Activated T-cell treated with anti-CD3 and anti-CD28 coated beads, Interleukin-2, amount 50 U/mL, for 72 hours (primary cell): ENCODE measurements at regions not wholly inside any gene's neighbourhood (a gene's known extent, or its start where the extent isn't known, plus 50 kb on each side); places are given as distances from the start of the nearest gene placed in this dataset.
"Not testable (repeated sequence)": the region's sequence is repeated elsewhere in the genome, so short reads cannot be mapped to it uniquely, and the experiment has no call there.

ENCODE experiments used
- ATAC-seq, 2 donors: fragments of 150-1000 bp; cut with Tn5 transposase; replicated peaks in 1 of 2; 2 replicates each; pipeline ENCODE4 v1.10.0; 2021; ENCODE audit warnings: moderate library complexity in 2 of 2, mild to moderate bottlenecking in 1 of 2
- DNase-seq, 2 donors: peaks; one replicate each; pipeline ENCODE4 v3.0.0; 2021 to 2022; ENCODE audit warnings: mixed read lengths in 1 of 2
- H3K27ac Mint-ChIP-seq: one replicate; pipeline ENCODE4 v1.8.0; 2022; ENCODE audit warnings: mild to moderate bottlenecking, moderate library complexity, mixed read lengths
- H3K27me3 Mint-ChIP-seq: one replicate; pipeline ENCODE4 v1.8.0; 2022; ENCODE audit warnings: low read depth, mixed read lengths
- H3K36me3 Mint-ChIP-seq, 2 donors: one replicate each; pipeline ENCODE4 v1.8.0; 2022; ENCODE audit warnings: mixed read lengths in 2 of 2, mild to moderate bottlenecking in 1 of 2; ENCODE audit not compliant: insufficient read depth in 2 of 2
- H3K4me1 Mint-ChIP-seq: one replicate; pipeline ENCODE4 v1.8.0; 2022; ENCODE audit warnings: low read depth, mixed read lengths
- H3K4me3 Mint-ChIP-seq, 2 donors: one replicate each; pipeline ENCODE4 v1.8.0; 2022; ENCODE audit warnings: mild to moderate bottlenecking in 2 of 2, mixed read lengths in 2 of 2, moderate library complexity in 2 of 2
- H3K9me3 Mint-ChIP-seq, 2 donors: one replicate each; pipeline ENCODE4 v1.8.0; 2022; ENCODE audit warnings: mixed read lengths in 2 of 2

DNA sequence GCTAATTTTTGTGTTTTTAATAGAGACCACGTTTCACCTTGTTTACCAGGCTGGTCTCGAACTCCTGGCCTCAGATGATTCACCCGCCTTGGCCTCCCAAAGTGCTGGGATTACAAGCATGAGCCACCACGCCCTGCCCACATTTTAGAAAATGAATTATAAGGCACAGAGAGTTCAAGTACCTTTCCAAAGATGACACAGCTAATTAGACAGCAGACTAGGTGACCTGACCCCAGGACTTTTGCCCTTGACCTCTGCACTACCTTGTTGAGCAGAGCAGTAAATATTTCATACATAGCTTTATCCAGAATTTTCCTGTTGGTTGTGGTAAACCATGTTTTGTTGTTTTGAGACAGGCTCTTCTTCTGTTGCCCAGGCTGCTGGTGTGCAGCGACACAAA, 131.3 kb upstream of the KCTD7 start:
- Mint-ChIP-seq H3K36me3 (peaks cover 1 to 2% of the 10 kb centered on the region in 2 donors), H3K27ac (no peak overlapping the region), H3K27me3 (no peaks in the 10 kb centered on the region), H3K4me1 (peaks cover 15% of the 10 kb centered on the region), H3K4me3 (no peak overlapping the region), H3K9me3 (no peaks in the 10 kb centered on the region)
- DNase-seq (no peak), ATAC-seq (no peak)

DNA sequence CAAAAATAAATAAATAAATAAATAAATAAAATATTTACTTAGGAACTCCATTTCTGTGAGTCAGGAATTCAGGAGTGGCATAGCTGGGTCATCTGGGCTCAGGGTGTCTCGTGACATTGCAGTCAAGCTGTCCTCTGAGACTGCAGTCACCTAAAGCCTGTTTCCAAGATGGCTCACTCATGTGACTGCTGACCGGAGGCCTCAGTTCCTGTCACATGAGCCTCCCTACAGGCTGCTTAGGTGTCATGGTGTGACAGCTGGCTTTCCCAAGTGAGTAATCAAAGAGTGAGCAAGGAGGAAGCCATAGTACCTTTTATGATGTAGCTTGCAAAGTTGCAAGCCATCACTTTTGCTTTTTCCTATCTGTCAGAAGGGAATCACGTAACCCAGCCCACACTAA, 128.6 kb upstream of the KCTD7 start:
- H3K4me3 Mint-ChIP-seq: no peak overlapping the region
- peaks cover 4% of the 10 kb centered on the region for H3K4me1 Mint-ChIP-seq
- ATAC-seq (peak; percentile 72 to 90), DNase-seq (no peak)
- no peak overlapping the region for H3K27ac Mint-ChIP-seq
- H3K27me3 Mint-ChIP-seq: peaks cover 6% of the 10 kb centered on the region
- H3K36me3 Mint-ChIP-seq: peaks cover 0 to 1% of the 10 kb centered on the region in 2 donors
- no peaks in the 10 kb centered on the region for H3K9me3 Mint-ChIP-seq

DNA sequence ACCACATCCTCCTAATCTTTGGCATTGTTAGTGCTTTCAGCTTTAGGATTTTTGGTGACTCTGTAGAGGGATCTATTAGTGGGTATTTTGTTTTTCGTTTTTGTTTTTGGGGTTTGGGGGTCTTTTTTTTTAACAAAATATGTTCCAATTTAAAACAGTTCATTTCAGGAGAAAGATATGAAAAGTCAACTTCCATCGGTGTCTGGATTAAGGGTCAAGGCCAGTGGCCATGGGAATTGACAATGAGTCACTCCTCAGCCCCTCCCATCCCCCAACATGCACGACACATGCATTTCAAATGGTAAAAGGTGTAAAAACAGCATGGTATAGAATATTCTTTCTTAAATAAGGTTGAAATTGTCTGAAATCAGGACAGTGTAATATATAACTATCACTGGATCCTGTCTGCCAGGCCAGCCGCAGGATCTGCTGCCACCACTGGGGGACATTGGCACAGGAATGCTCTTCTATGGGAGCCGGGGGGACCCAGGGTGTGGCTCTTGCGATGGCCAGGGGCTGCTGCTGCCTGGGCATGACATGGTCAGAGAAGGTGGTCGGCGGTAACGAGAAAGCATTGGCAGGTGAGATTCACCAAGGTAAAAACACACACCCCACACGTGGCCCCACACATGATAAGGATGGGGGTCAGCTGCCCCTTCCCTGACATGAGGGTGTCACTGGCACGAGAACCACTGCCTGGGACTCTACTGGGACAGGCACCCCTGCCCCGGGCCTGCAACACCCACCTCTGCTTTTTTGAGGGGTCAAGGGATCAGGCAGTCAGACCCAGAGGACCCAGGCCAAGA, 126.2 kb upstream of the KCTD7 start:
- ATAC-seq: no peak
- Mint-ChIP-seq H3K4me1 (peaks cover 10% of the 10 kb centered on the region), H3K27me3 (peaks cover 10% of the 10 kb centered on the region), H3K4me3 (no peak overlapping the region), H3K27ac (no peak overlapping the region), H3K36me3 (no peaks in the 10 kb centered on the region), H3K9me3 (no peaks in the 10 kb centered on the region)
- DNase-seq: no peak

GRCh38 chr7:66503036-66503370, 125.7 kb upstream of the KCTD7 start:
- ATAC-seq (no peak), DNase-seq (no peak)
- Mint-ChIP-seq H3K4me1 (peaks cover 10% of the 10 kb centered on the region), H3K36me3 (no peaks in the 10 kb centered on the region), H3K4me3 (no peak overlapping the region), H3K27ac (no peak overlapping the region), H3K9me3 (no peaks in the 10 kb centered on the region), H3K27me3 (peaks cover 10% of the 10 kb centered on the region)

DNA sequence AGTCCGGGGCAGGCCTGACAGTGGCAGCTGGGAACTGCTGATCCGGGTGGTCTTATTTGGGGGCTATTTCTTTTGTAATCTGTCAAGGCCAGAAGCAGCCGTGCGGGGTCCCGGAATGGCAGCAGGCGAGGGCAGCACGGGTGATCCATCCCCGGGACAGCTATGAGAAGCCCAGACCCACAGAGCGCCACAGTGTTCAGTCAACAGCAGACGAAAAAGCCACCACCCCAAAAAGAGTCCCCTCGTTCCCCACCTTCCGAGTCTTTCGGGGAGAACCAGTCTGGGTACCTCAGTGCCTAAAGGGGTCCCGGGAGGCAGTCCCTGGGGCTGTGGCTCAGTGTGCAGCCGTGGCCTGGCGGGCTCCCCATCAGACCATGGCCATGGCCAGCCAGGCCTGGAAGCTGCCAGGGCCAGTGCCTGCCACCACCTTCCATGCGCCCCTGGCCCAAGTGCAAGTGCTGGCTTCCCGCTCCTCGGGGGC, 125.1 kb upstream of the KCTD7 start:
- Mint-ChIP-seq H3K4me1 (peaks cover 10% of the 10 kb centered on the region), H3K27ac (no peak overlapping the region), H3K9me3 (no peaks in the 10 kb centered on the region), H3K4me3 (no peak overlapping the region), H3K36me3 (no peaks in the 10 kb centered on the region), H3K27me3 (peaks cover 14% of the 10 kb centered on the region)
- ATAC-seq: peak in 1 of 2 donors; percentile 12
- no peak for DNase-seq

GRCh38 chr7:66504131-66504530, 124.5 kb upstream of the KCTD7 start:
- peaks cover 17% of the 10 kb centered on the region for H3K27me3 Mint-ChIP-seq
- H3K4me3 Mint-ChIP-seq: no peak overlapping the region
- no peak overlapping the region for H3K27ac Mint-ChIP-seq
- H3K36me3 Mint-ChIP-seq: no peaks in the 10 kb centered on the region
- peak in 1 of 2 donors; percentile 10 for ATAC-seq
- peaks cover 10% of the 10 kb centered on the region for H3K4me1 Mint-ChIP-seq
- no peak for DNase-seq
- no peaks in the 10 kb centered on the region for H3K9me3 Mint-ChIP-seq

DNA sequence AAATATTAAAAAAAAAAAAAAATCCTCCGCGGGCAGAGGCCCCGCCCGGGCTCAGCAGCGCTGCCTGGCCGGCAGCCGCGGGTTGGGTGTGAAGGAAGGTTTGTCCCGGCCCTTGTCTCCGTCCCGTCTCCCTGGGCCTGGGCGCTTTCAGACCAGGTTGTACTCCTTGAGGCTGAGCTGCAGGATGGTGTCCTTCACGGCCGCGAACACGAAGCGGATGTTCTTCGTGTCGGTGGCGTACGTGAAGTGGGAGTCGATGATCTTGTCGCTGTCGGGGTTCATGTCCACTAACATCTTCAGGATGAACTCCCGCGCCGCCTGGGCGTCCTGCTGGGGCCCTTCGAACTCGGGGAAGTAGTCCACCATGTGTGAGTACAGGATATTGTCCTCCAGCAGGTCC, 123.7 kb upstream of the KCTD7 start:
- no peak for ATAC-seq
- peaks cover 10% of the 10 kb centered on the region for H3K4me1 Mint-ChIP-seq
- DNase-seq: no peak
- peak overlapping the region in 1 of 2 donors; percentile 36 for H3K4me3 Mint-ChIP-seq
- no peaks in the 10 kb centered on the region for H3K36me3 Mint-ChIP-seq
- H3K27ac Mint-ChIP-seq: no peak overlapping the region
- H3K27me3 Mint-ChIP-seq: peaks cover 17% of the 10 kb centered on the region
- H3K9me3 Mint-ChIP-seq: no peaks in the 10 kb centered on the region

DNA sequence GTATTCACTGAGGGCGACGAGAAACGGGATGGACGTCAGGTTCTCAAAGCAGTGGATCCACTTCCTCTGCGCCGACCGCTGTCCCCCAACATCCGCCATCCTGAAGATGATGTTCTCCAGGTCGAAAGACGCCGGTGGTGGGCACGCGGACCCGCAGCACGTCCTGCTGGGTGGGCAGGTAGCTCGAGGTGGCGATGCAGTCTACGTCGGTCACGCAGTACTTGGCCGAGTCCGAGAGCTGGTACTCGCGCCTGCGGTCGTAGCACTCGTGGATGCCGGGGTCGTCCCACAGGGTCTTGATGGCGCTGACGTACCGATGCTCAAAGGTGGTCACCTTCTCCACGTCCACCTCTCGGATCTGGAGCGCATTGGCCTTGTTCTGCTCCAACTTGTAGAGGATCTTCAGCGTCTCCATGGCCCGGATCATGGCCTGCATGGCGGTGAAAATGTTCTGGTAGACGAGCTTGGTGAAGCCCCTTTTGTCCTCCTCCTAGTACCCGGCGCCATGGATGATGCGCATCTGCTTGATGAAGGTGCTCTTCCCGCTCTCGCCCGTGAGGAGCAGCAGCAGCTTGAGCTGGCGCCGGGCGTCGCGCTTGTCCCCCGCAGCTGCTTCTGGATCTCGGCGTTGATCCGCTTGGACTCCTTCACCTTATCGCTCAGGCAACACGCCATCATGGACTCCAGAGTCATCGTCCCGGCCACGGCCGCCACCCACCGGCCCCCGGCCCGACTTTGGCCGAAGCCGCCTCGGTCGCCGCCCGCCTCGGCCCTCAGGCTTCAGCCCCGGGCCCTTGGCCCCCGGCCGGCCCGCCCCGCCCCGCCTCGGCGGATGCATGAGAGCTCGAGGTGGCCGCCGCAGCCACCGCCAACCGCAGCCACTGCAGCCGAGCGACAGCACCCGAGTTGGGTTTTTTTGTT, 122.9 kb upstream of the KCTD7 start:
- peaks cover 17% of the 10 kb centered on the region for H3K27me3 Mint-ChIP-seq
- H3K36me3 Mint-ChIP-seq: no peaks in the 10 kb centered on the region
- peak; percentile 47 to 58 for DNase-seq
- no peaks in the 10 kb centered on the region for H3K9me3 Mint-ChIP-seq
- H3K4me3 Mint-ChIP-seq: peak overlapping the region; percentile 66 to 67
- no peak overlapping the region for H3K27ac Mint-ChIP-seq
- H3K4me1 Mint-ChIP-seq: peaks cover 6% of the 10 kb centered on the region
- ATAC-seq: peak; percentile 74 to 77

- not testable (repeated sequence) for ATAC-seq, H3K27ac Mint-ChIP-seq, DNase-seq, H3K9me3 Mint-ChIP-seq, H3K4me1 Mint-ChIP-seq, H3K36me3 Mint-ChIP-seq
- Mint-ChIP-seq H3K27me3 (peaks cover 17% of the 10 kb centered on the region), H3K4me3 (peak overlapping the region; percentile 66 to 67)
Measured at GRCh38 chr7:66506703-66507102, 122.0 kb upstream of the KCTD7 start.

GRCh38 chr7:66507764-66508296, 120.9 kb upstream of the KCTD7 start:
- DNase-seq: no peak
- H3K36me3 Mint-ChIP-seq: no peaks in the 10 kb centered on the region
- H3K27me3 Mint-ChIP-seq: peaks cover 17% of the 10 kb centered on the region
- H3K9me3 Mint-ChIP-seq: no peaks in the 10 kb centered on the region
- H3K27ac Mint-ChIP-seq: no peak overlapping the region
- H3K4me1 Mint-ChIP-seq: peaks cover 6% of the 10 kb centered on the region
- no peak for ATAC-seq
- H3K4me3 Mint-ChIP-seq: no peak overlapping the region

- peaks cover 6% of the 10 kb centered on the region for H3K4me1 Mint-ChIP-seq
- H3K27me3 Mint-ChIP-seq: peaks cover 17% of the 10 kb centered on the region
Measured at GRCh38 chr7:66508431-66508830, 120.2 kb upstream of the KCTD7 start.

DNA sequence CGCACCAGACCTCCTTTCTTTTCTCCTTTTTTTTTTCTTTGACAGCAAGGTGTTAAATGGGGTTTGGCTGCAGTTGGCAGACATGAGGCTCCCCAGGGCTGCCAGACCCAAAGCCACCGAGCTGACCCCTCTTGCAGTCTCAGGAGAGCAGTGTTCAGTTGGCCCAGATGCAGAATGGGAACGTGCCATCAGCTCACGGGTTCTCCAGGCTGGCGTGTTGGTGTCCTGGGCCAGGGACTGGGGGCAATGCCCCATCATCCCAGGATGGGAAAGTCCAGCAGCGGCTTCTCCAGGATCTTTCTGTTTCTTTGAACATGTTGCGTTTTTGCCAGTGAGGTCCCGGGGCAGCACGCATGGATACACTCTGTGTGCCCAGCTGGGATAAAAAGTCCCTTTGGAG, 114.6 kb upstream of the KCTD7 start:
- ATAC-seq (no peak), DNase-seq (no peak)
- H3K4me3 Mint-ChIP-seq: no peak overlapping the region
- no peak overlapping the region for H3K27ac Mint-ChIP-seq
- H3K9me3 Mint-ChIP-seq: no peaks in the 10 kb centered on the region
- H3K27me3 Mint-ChIP-seq: no peaks in the 10 kb centered on the region
- H3K4me1 Mint-ChIP-seq: no peaks in the 10 kb centered on the region
- no peaks in the 10 kb centered on the region for H3K36me3 Mint-ChIP-seq

More at GRCh38 chr7:66508431-66508830, 120.2 kb upstream of the KCTD7 start:
- Mint-ChIP-seq H3K9me3 (no peaks in the 10 kb centered on the region), H3K36me3 (no peaks in the 10 kb centered on the region), H3K27ac (no peak overlapping the region), H3K4me3 (no peak overlapping the region)
- ATAC-seq: no peak
- DNase-seq: no peak
